Transverse colon (tissue), 4 donors: ENCODE measurements at regions not wholly inside any gene's neighbourhood (a gene's known extent, or its start where the extent isn't known, plus 50 kb on each side); places are given as distances from the start of the nearest gene placed in this dataset.

Source experiments
- DNase-seq: peaks from one replicate; pipeline ENCODE4 v3.0.0-alpha.2; 2019
- H3K27ac ChIP-seq, 4 donors: fragments of 200-600 bp; sonication (generic); 2 replicates each; pipeline ENCODE4 v1.5.1; 2016 to 2018; ENCODE audit warnings: inconsistent platforms in 4 of 4
- H3K27me3 ChIP-seq: fragments of 200-600 bp; sonication (generic); 2 replicates; pipeline ENCODE4 v1.5.1; 2017; ENCODE audit warnings: inconsistent platforms
- H3K36me3 ChIP-seq, 4 donors: fragments of 200-600 bp; sonication (generic); 2 replicates each; pipeline ENCODE4 v1.5.1; 2017 to 2019; ENCODE audit warnings: inconsistent platforms in 4 of 4
- H3K4me1 ChIP-seq, 4 donors: fragments of 200-600 bp; sonication (generic); 2 replicates each; pipeline ENCODE4 v1.5.1; 2017 to 2020; ENCODE audit warnings: inconsistent platforms in 4 of 4
- H3K4me3 ChIP-seq, 4 donors: fragments of 200-600 bp; sonication (generic); 1 replicate in 1 of 4; 2 replicates in 3 of 4; pipeline versions ENCODE4 v1.5.1 to v1.6.1; 2017 to 2019; ENCODE audit warnings: inconsistent platforms in 4 of 4
- H3K9me3 ChIP-seq, 2 donors: fragments of 200-600 bp; sonication (generic); 2 replicates each; pipeline ENCODE4 v1.5.1; 2017 to 2019; ENCODE audit warnings: inconsistent platforms in 2 of 2
- CTCF ChIP-seq, 5 experiments: fragments of 200-600 bp in 3 of 5; fragments of 450-650 bp in 2 of 5; sonication (generic) in 3 of 5; IDR thresholded peaks; 1 replicate in 2 of 5; 2 replicates in 3 of 5; pipeline ENCODE4 v1.5.1; 2016 to 2017; ENCODE audit warnings: antibody characterized with exemption in 5 of 5, inconsistent platforms in 3 of 5, mild to moderate bottlenecking in 2 of 5, moderate library complexity in 1 of 5
- EP300 ChIP-seq: sonication (generic); formaldehyde crosslinking; IDR thresholded peaks from one replicate; pipeline ENCODE4 v1.6.1; 2017; ENCODE audit warnings: antibody characterized with exemption, low read depth
- POLR2A ChIP-seq: fragments of 450-650 bp; IDR thresholded peaks from one replicate; pipeline ENCODE4 v1.6.1; 2016; ENCODE audit warnings: antibody characterized with exemption, mild to moderate bottlenecking, moderate library complexity
- POLR2AphosphoS5 ChIP-seq, 3 donors: sonication (generic); formaldehyde crosslinking; IDR thresholded peaks; one replicate each; pipeline ENCODE4 v1.6.1; 2016; ENCODE audit warnings: antibody characterized with exemption in 3 of 3
- WGBS, 2 donors: methylation state at CpG; one replicate each; pipeline ENCODE4 v1.1.5; 2018; ENCODE audit warnings: low coverage in 1 of 2; 5-methylcytosine and 5-hydroxymethylcytosine counted together
- in situ Hi-C, 4 donors: fragments of 200-750 bp; cut with MboI; loops; one replicate each; pipeline versions ENCODE4 v1.15.0 to v1.15.1; 2017; ENCODE audit warnings: low sequenced_read_pairs in 3 of 4, low pct_ligation_motif_present in 1 of 4, low pct_unique_long_range_greater_than_20kb in 1 of 4
- intact Hi-C: fragments of 100-400 bp; cut with DNase I; formaldehyde crosslinking; loops from one replicate; pipeline ENCODE4 v1.15.1; 2023; ENCODE audit warnings: low total_unique reads

- WGBS, 2 donors = 74 to 79% methylated on average over 4 to 6 of the region's 6 CpGs
- TF ChIP-seq CTCF (IDR thresholded peaks at IDR 0.05) (no peak), POLR2AphosphoS5 (IDR thresholded peaks at IDR 0.05) (no peak), POLR2A (no peak), EP300 (no peak)
These were observed 440.2 kb downstream of the ATP23 start for GRCh38 chr12:58381546-58381945.

GRCh38 chr12:58384196-58384595 lies 442.8 kb downstream of the ATP23 start:
- in situ Hi-C loops = no loop called here
- Histone ChIP-seq H3K27me3 (no peaks in the 10 kb centered on the region), H3K4me1 (no peaks in the 10 kb centered on the region), H3K36me3 (no peaks in the 10 kb centered on the region), H3K4me3 (no peak overlapping the region), H3K9me3 (no peaks in the 10 kb centered on the region), H3K27ac (no peak overlapping the region)
- intact Hi-C loops = no loop called here
- no peak for TF ChIP-seq EP300
- no peak for TF ChIP-seq CTCF (IDR thresholded peaks at IDR 0.05)
- no peak for TF ChIP-seq POLR2A
- TF ChIP-seq POLR2AphosphoS5 (IDR thresholded peaks at IDR 0.05) = no peak
- 84% methylated on average over 1 of the region's 1 CpG; no CpG with 5 or more reads in 1 of the 2 donors for WGBS, 2 donors
- DNase-seq = no peak

More at GRCh38 chr12:58381546-58381945, 440.2 kb downstream of the ATP23 start:
- no peaks in the 10 kb centered on the region for H3K9me3 ChIP-seq
- no peak for DNase-seq
- in situ Hi-C loops (no loop called here), intact Hi-C loops (no loop called here)
- H3K4me1 ChIP-seq = no peaks in the 10 kb centered on the region
- no peak overlapping the region for H3K4me3 ChIP-seq
- H3K27ac ChIP-seq = no peak overlapping the region
- no peaks in the 10 kb centered on the region for H3K27me3 ChIP-seq
- H3K36me3 ChIP-seq = no peaks in the 10 kb centered on the region

DNA sequence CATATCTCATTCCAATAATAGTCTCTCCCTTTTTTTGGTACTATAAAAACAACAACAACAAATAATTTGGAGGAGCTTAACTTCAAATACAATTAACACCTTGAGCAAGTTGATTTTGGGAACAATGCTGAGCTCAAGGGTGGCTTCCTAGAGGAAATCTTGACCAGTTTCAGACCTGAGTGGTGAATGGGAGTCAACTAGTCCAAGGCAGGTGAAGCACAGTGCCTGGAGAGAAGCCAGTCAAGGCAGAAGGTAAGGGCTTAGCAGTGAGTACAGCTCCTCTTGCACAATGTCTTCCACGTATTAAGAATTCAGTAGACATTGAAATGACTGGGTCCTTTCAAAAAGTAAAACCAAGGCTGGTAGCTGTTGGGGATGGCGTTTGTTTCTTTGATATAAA lies 444.8 kb downstream of the ATP23 start:
- no peak for TF ChIP-seq POLR2AphosphoS5 (IDR thresholded peaks at IDR 0.05)
- TF ChIP-seq EP300 = no peak
- TF ChIP-seq POLR2A = no peak
- H3K27ac ChIP-seq = no peak overlapping the region
- H3K9me3 ChIP-seq = no peaks in the 10 kb centered on the region
- intact Hi-C loops (no loop called here), in situ Hi-C loops (no loop called here)
- H3K4me3 ChIP-seq = no peak overlapping the region
- DNase-seq = no peak
- H3K36me3 ChIP-seq = no peaks in the 10 kb centered on the region
- 78 to 88% methylated on average over 2 of the region's 2 CpGs for WGBS, 2 donors
- H3K27me3 ChIP-seq = no peaks in the 10 kb centered on the region
- no peaks in the 10 kb centered on the region for H3K4me1 ChIP-seq

DNA sequence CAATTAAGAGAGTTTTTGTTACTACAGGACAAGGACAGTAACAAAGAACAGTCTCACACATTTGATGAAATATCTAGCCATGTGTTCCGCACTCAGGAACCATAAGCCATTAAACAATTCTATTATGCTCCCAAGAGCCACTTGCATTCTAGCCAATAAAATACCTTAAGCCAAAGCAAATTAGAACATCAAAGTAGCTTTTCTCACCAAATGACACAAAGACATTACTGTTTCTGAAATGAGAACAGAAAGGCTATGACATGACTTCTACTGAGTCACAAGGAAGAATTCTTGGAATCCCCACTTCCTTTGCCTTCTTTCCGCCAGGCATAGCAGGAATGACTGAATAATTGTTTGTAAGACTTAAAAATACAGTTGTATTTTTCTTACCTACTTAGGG lies 445.8 kb downstream of the ATP23 start:
- H3K4me3 ChIP-seq = no peak overlapping the region
- DNase-seq = no peak
- intact Hi-C loops = no loop called here
- H3K9me3 ChIP-seq = no peaks in the 10 kb centered on the region
- 63 to 88% methylated on average over 2 of the region's 2 CpGs for WGBS, 2 donors
- no peaks in the 10 kb centered on the region for H3K4me1 ChIP-seq
- TF ChIP-seq POLR2AphosphoS5 (IDR thresholded peaks at IDR 0.05) = no peak
- no peaks in the 10 kb centered on the region for H3K27me3 ChIP-seq
- in situ Hi-C loops = no loop called here
- no peak overlapping the region for H3K27ac ChIP-seq
- no peaks in the 10 kb centered on the region for H3K36me3 ChIP-seq

DNA sequence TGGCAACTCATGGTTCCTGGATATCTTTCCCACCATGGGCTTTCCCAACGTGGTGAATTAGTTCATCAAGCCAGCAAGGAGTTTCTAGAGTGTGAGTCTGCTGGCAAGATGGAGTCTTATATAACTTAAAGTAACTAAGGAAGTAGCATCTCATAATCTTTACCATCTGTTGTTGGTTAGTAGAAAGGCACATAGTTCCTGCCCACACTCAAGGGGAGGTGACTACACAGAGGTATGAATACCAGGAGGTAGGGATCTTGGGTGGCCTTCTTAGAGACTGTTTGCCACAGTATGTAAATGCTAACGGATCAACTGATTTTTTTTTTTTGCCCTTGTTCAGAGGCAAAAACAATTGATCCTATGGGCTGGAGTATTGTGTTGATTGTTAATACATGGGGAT lies 446.9 kb downstream of the ATP23 start:
- in situ Hi-C loops = no loop called here
- Histone ChIP-seq H3K4me1 (no peaks in the 10 kb centered on the region), H3K4me3 (no peak overlapping the region), H3K27ac (no peak overlapping the region), H3K9me3 (no peaks in the 10 kb centered on the region), H3K27me3 (no peaks in the 10 kb centered on the region), H3K36me3 (no peaks in the 10 kb centered on the region)
- intact Hi-C loops = no loop called here
- WGBS, 2 donors = 78 to 100% methylated on average over 1 to 2 of the region's 2 CpGs
- DNase-seq = no peak
- TF ChIP-seq POLR2AphosphoS5 (IDR thresholded peaks at IDR 0.05) (no peak), EP300 (no peak), POLR2A (no peak), CTCF (IDR thresholded peaks at IDR 0.05) (no peak)
